Mesothelial cell of epicardium (in vitro differentiated cells): ENCODE measurements at regions not wholly inside any gene's neighbourhood (a gene's known extent, or its start where the extent isn't known, plus 50 kb on each side); places are given as distances from the start of the nearest gene placed in this dataset.

Source experiments
- DNase-seq, 2 experiments: peaks; one replicate each; pipeline ENCODE4 v3.0.0; 2021; ENCODE audit warnings: low spot score in 2 of 2; ENCODE audit not compliant: unreplicated experiment in 2 of 2
- H3K27ac Mint-ChIP-seq: 2 replicates; pipeline ENCODE4 v1.8.0; 2021; ENCODE audit warnings: mixed read lengths
- H3K27me3 Mint-ChIP-seq: 2 replicates; pipeline ENCODE4 v1.8.0; 2021; ENCODE audit warnings: low read depth, mixed read lengths
- H3K36me3 Mint-ChIP-seq: 2 replicates; pipeline ENCODE4 v1.8.0; 2021; ENCODE audit warnings: mixed read lengths
- H3K4me1 Mint-ChIP-seq: 2 replicates; pipeline ENCODE4 v1.8.0; 2021; ENCODE audit warnings: mixed read lengths
- H3K4me3 Mint-ChIP-seq: 2 replicates; pipeline ENCODE4 v1.8.0; 2021; ENCODE audit warnings: mild to moderate bottlenecking, moderate library complexity, mixed read lengths
- H3K9me3 Mint-ChIP-seq: 2 replicates; pipeline ENCODE4 v1.8.0; 2021; ENCODE audit warnings: mixed read lengths
- TF ChIP-seq, protein P1 (sequence below): fragments of 200-600 bp; sonication (generic); IDR thresholded peaks from one replicate; pipeline ENCODE4 v1.5.0; 2021; ENCODE audit warnings: antibody characterized with exemption; ENCODE audit not compliant: unreplicated experiment

DNA sequence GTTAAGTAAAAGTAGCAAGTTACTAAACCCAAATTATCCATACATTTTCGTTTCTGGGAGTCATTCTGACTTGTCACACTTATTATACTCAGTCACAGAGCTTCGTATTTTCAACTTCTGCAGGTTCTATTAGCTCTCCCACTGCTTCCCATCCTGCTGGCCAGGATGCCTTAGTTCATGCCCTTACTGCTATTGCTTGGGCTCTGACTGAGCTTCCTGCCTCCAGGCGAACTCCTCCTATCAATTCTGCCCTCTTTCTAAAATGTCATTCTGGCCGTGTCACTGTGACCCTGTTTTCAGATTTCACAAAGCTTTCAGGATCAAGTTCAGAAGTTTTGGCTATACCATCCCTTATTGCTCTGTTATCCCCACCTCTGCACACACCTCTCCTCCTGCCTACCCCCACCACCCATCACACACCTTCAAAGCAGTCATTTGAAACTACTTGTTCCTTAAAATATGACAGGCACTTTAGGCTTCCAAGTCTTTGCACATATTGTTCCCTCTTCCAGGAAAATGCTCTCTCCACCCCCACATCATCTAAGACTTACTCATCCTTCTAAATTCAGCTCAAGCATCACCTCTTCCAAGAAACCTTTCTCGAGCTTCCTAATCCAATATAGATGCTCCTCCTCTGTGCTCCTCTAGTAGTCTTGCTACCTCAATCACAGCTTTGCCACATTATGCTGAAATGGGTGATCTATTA is 278.0 kb downstream of the BRINP2 start:
- Mint-ChIP-seq H3K4me1 (peaks cover 16% of the 10 kb centered on the region), H3K9me3 (peaks cover 12% of the 10 kb centered on the region), H3K27me3 (peaks cover 1% of the 10 kb centered on the region), H3K27ac (no peak overlapping the region), H3K4me3 (no peak overlapping the region), H3K36me3 (no peaks in the 10 kb centered on the region)
- no peak for DNase-seq
- TF ChIP-seq, protein P1, sequence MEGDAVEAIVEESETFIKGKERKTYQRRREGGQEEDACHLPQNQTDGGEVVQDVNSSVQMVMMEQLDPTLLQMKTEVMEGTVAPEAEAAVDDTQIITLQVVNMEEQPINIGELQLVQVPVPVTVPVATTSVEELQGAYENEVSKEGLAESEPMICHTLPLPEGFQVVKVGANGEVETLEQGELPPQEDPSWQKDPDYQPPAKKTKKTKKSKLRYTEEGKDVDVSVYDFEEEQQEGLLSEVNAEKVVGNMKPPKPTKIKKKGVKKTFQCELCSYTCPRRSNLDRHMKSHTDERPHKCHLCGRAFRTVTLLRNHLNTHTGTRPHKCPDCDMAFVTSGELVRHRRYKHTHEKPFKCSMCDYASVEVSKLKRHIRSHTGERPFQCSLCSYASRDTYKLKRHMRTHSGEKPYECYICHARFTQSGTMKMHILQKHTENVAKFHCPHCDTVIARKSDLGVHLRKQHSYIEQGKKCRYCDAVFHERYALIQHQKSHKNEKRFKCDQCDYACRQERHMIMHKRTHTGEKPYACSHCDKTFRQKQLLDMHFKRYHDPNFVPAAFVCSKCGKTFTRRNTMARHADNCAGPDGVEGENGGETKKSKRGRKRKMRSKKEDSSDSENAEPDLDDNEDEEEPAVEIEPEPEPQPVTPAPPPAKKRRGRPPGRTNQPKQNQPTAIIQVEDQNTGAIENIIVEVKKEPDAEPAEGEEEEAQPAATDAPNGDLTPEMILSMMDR: no peak

DNA sequence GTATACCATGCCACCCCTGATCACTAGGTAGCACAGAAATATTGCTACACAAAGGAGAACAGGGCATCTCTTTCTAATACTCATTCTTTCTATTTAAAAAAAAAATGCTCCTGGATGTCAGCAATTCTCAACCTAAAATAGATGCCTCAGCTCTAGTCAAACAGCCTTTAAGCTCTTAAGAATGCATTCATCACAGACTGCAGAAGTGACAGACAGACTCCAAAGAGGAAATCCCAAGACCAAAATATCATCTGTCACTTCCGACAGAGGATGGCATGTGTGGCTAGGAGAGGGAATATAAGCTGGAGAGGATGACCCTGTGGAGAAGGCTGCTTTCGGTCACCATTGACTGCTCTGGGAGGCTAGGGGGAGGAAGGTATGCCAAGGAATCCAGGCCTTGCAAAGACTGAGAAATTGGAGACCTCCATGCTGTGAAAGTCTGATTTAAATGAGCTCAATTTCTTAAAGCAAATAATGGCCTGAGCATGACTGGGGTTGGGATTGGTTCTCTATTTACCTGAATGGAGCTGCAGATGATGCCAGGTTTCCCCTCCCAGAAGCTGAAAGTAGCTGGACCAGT is 277.4 kb downstream of the BRINP2 start:
- H3K36me3 Mint-ChIP-seq: no peaks in the 10 kb centered on the region
- peaks cover 8% of the 10 kb centered on the region for H3K9me3 Mint-ChIP-seq
- TF ChIP-seq, protein P1: no peak
- no peak for DNase-seq
- peaks cover 1% of the 10 kb centered on the region for H3K27me3 Mint-ChIP-seq
- peaks cover 22% of the 10 kb centered on the region for H3K4me1 Mint-ChIP-seq
- no peak overlapping the region for H3K27ac Mint-ChIP-seq
- no peak overlapping the region for H3K4me3 Mint-ChIP-seq

DNA sequence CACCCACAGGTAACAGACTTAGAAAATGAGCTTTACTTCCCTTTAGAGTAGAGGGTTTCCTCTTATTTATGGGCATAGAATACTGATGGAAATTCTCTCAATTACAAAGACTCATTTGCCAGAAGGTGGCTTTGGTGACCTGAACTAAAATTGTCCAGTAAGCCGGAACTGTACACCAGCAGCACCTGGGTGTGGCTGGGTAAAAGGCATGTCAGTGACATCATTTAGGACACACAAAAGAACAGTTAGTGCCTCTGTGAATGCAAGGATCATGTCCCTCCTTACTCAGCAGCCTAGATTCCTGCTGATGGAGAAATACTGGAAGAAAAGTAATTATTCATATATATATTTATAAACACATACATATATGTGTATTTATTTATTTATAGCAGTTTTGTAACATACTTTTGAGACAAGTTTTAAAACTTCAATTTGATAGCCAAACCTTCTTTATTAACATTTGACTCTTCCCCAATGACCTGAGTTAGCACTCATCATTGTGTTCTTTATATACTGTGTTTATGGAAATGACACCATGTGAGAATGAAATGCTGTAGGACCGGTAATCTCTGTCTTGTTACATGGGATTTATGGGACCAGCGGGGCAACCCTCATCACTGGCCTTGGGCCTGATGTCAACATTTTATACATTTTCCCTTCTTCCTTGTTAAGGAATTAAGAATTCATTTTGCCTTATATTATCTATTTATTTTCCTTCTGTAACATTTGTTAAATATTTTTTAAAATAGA is 274.4 kb downstream of the BRINP2 start:
- TF ChIP-seq, protein P1: no peak
- no peak overlapping the region for H3K27ac Mint-ChIP-seq
- H3K4me1 Mint-ChIP-seq: peaks cover 30% of the 10 kb centered on the region
- no peak for DNase-seq
- H3K4me3 Mint-ChIP-seq: no peak overlapping the region
- H3K27me3 Mint-ChIP-seq: peaks cover 3% of the 10 kb centered on the region
- no peaks in the 10 kb centered on the region for H3K36me3 Mint-ChIP-seq
- H3K9me3 Mint-ChIP-seq: no peaks in the 10 kb centered on the region

- Mint-ChIP-seq H3K4me3 (no peak overlapping the region), H3K36me3 (no peaks in the 10 kb centered on the region), H3K9me3 (no peaks in the 10 kb centered on the region), H3K27me3 (peaks cover 13% of the 10 kb centered on the region), H3K27ac (no peak overlapping the region), H3K4me1 (peaks cover 30% of the 10 kb centered on the region)
- TF ChIP-seq, protein P1: no peak
- DNase-seq: no peak
Measured at GRCh38 chr1:177443003-177443402, 272.2 kb downstream of the BRINP2 start.

DNA sequence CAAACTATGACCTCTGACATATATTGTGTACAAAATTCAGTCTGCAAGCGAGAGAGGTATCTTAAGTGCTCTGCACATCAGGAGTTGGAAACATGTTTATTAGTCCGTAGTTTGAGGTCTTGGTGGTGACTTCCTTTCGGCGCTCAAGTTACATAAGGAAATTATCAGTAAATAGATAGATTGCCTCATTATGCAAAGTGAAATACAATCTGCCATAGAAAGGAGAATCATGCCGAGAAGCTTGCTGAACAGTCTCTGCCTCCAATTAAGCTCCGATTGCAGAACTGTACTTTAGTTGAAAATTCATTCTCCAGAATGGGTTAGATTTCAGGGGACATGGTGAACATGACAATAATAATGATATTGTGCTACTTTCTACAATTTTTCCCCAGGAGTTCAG is 271.8 kb downstream of the BRINP2 start:
- no peak for DNase-seq
- no peaks in the 10 kb centered on the region for H3K9me3 Mint-ChIP-seq
- H3K27ac Mint-ChIP-seq: no peak overlapping the region
- no peak overlapping the region for H3K4me3 Mint-ChIP-seq
- TF ChIP-seq, protein P1: no peak
- no peaks in the 10 kb centered on the region for H3K36me3 Mint-ChIP-seq
- H3K27me3 Mint-ChIP-seq: peaks cover 13% of the 10 kb centered on the region
- H3K4me1 Mint-ChIP-seq: peaks cover 30% of the 10 kb centered on the region
